Endothelial cell of umbilical vein (primary cell): ENCODE measurements at regions not wholly inside any gene's neighbourhood (a gene's known extent, or its start where the extent isn't known, plus 50 kb on each side); places are given as distances from the start of the nearest gene placed in this dataset.

Experiments
- BruUV-seq: library from RNA; stranded (reverse); fragments of 400-500 nt; replicated peaks from 2 replicates; lab custom pipeline; 2021; lab: Mats Ljungman, UMichigan
- CTCF ChIA-PET: fragments of 300-600, 350-600 bp; sonication (Branson Sonifier 250); formaldehyde crosslinking; loops from one replicate; lab custom pipeline; 2021; ENCODE audit warnings: antibody characterized with exemption, inconsistent platforms; lab: Charles Lee
- POLR2A ChIA-PET: fragments of 300-600, 350-600 bp; sonication (Branson Sonifier 250); formaldehyde crosslinking; loops from one replicate; lab custom pipeline; 2021; ENCODE audit warnings: antibody characterized with exemption, inconsistent platforms; lab: Charles Lee
- DNase-seq: peaks from one replicate; pipeline ENCODE4 v3.0.0-alpha.2; 2011; ENCODE audit warnings: low read depth, low spot score
- FAIRE-seq: peaks from 2 replicates; lab custom pipeline; 2011; peaks lifted over from hg19 to GRCh38; lab: Jason Lieb, UNC
- H2AFZ ChIP-seq: 2 replicates; pipeline ENCODE4 v1.6.0; 2012; ENCODE audit warnings: low read depth, low read length, control low read depth, inconsistent platforms
- H3K27ac ChIP-seq: 2 replicates; pipeline ENCODE4 v1.5.1; 2011; ENCODE audit warnings: low read depth, mild to moderate bottlenecking, control low read depth, low read length, moderate library complexity; ENCODE audit not compliant: insufficient read depth
- H3K27me3 ChIP-seq, 2 experiments: 2 replicates each; pipeline versions ENCODE4 v1.6.0 to v1.6.1; 2011; ENCODE audit warnings: low read length in 2 of 2, mixed read lengths in 1 of 2; ENCODE audit not compliant: control insufficient read depth in 2 of 2, insufficient read depth in 2 of 2
- H3K36me3 ChIP-seq, 2 experiments: 2 replicates in 1 of 2; 3 replicates in 1 of 2; pipeline ENCODE4 v1.5.1; 2011; ENCODE audit warnings: low read length in 2 of 2, mild to moderate bottlenecking in 1 of 2, moderate library complexity in 1 of 2; ENCODE audit not compliant: control insufficient read depth in 2 of 2, insufficient read depth in 2 of 2; ENCODE audit errors: extremely low read depth in 1 of 2
- H3K4me1 ChIP-seq: 3 replicates; pipeline ENCODE4 v1.5.1; 2011; ENCODE audit warnings: mild to moderate bottlenecking, low read length; ENCODE audit not compliant: control insufficient read depth, insufficient read depth; ENCODE audit errors: extremely low read depth
- H3K4me2 ChIP-seq: 2 replicates; pipeline ENCODE4 v1.6.1; 2011; ENCODE audit warnings: low read length, control low read depth, mixed read lengths; ENCODE audit not compliant: insufficient read depth
- H3K4me3 ChIP-seq, 3 experiments: fragments of 200-600 bp in 1 of 3; sonication (generic), shearing (Covaris generic) in 1 of 3; replicated peaks in 1 of 3; 2 replicates each; pipeline ENCODE4 v1.5.1; 2011 to 2016; ENCODE audit warnings: control low read depth in 3 of 3, low read length in 3 of 3, mild to moderate bottlenecking in 2 of 3, inconsistent platforms in 1 of 3, low read depth in 1 of 3, moderate library complexity in 1 of 3; ENCODE audit not compliant: insufficient read depth in 1 of 3
- H3K79me2 ChIP-seq: 2 replicates; pipeline ENCODE4 v1.6.0; 2012; ENCODE audit warnings: low read length, inconsistent platforms; ENCODE audit not compliant: control insufficient read depth, insufficient read depth
- H3K9ac ChIP-seq: replicated peaks from 2 replicates; pipeline ENCODE3; 2011; ENCODE audit warnings: low read length, control low read depth; ENCODE audit not compliant: insufficient read depth; ENCODE audit errors: extremely low read depth
- H3K9me1 ChIP-seq: replicated peaks from 3 replicates; pipeline ENCODE4 v1.6.0; 2011; ENCODE audit warnings: mild to moderate bottlenecking, low read length; ENCODE audit not compliant: control insufficient read depth, insufficient read depth; ENCODE audit errors: extremely low read depth
- H3K9me3 ChIP-seq: replicated peaks from 2 replicates; pipeline ENCODE4 v1.5.1; 2012; ENCODE audit warnings: low read length, inconsistent platforms; ENCODE audit not compliant: control insufficient read depth, insufficient read depth
- H4K20me1 ChIP-seq: replicated peaks from 2 replicates; pipeline ENCODE3; 2011; ENCODE audit warnings: mild to moderate bottlenecking, low read length; ENCODE audit not compliant: control insufficient read depth, insufficient read depth; ENCODE audit errors: extremely low read depth
- EZH2 ChIP-seq: IDR thresholded peaks from 2 replicates; pipeline ENCODE4 v1.6.1; 2012; ENCODE audit warnings: borderline replicate concordance, low read depth, mild to moderate bottlenecking, moderate library complexity, low read length, inconsistent platforms; ENCODE audit not compliant: severe bottlenecking
- FOS ChIP-seq: IDR thresholded peaks from 2 replicates; pipeline ENCODE4 v1.6.1; 2011; ENCODE audit warnings: mild to moderate bottlenecking, low read length, moderate library complexity, borderline replicate concordance; ENCODE audit not compliant: insufficient read depth
- GATA2 ChIP-seq: IDR thresholded peaks from 2 replicates; pipeline ENCODE4 v1.7.0; 2011; ENCODE audit warnings: low read depth, mild to moderate bottlenecking, moderate library complexity, mixed read lengths, low read length; ENCODE audit not compliant: insufficient read length, insufficient read depth
- JUN ChIP-seq: IDR thresholded peaks from 2 replicates; pipeline ENCODE4 v1.6.1; 2011; ENCODE audit warnings: borderline replicate concordance, low read depth; ENCODE audit not compliant: insufficient read length, insufficient read depth
- MYC ChIP-seq: IDR thresholded peaks from one replicate; pipeline ENCODE4 v1.6.1; 2011; ENCODE audit warnings: mild to moderate bottlenecking, low read depth, low read length
- POLR2A ChIP-seq: IDR thresholded peaks from 2 replicates; pipeline ENCODE4 v1.6.1; 2012; ENCODE audit warnings: low read depth, mild to moderate bottlenecking, control low read depth, low read length
- POLR2AphosphoS5 ChIP-seq: IDR thresholded peaks from 2 replicates; pipeline ENCODE4 v1.6.1; 2012; ENCODE audit warnings: low read depth, mild to moderate bottlenecking, control low read depth, low read length, moderate library complexity; ENCODE audit not compliant: insufficient read depth
- dilution Hi-C: fragments of 300-500 bp; cut with MboI; formaldehyde crosslinking; loops from one replicate; pipeline ENCODE4 v1.15.0; 2019; ENCODE audit warnings: low sequenced_read_pairs; ENCODE audit not compliant: extremely low pct_ligation_motif_present
- intact Hi-C: fragments of 100-400 bp; cut with micrococcal nuclease; formaldehyde crosslinking; loops from one replicate; pipeline ENCODE4 v1.10.0; 2022
- TF ChIP-seq, protein P1 (sequence below): IDR thresholded peaks from 2 replicates; pipeline ENCODE4 v1.6.1; 2011; ENCODE audit not compliant: insufficient read depth, insufficient read length
- TF ChIP-seq, protein P2 (sequence below), 2 donors: IDR thresholded peaks; 1 replicate in 1 of 2; 2 replicates in 1 of 2; pipeline ENCODE4 v1.5.1; 2011; ENCODE audit warnings: low read length in 2 of 2, mild to moderate bottlenecking in 2 of 2, moderate library complexity in 2 of 2, control low read depth in 1 of 2, inconsistent platforms in 1 of 2, low read depth in 1 of 2; ENCODE audit not compliant: insufficient read depth in 1 of 2; ENCODE audit errors: extremely low read depth in 1 of 2

DNA sequence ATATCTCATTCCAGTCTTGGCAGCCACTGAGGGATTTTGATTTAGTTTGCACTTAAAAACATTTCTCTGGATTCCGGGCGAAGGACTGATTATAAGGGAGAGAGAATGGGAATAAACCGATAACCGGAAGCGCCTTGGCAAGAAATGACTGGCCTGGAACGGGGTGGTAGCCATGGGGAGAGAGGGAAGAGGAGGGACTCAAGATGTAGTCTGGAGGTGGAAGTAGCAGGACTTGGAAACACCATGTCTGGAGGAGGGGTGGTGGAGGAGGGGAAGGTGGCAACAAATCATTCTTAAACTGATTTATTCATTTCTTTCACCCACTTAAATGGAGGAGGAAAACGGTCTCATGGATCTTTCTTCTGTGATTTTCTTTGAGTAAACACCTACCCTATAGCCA is 238.1 kb downstream of the REEP3 start:
- BruUV-seq = no TSS peak
- Histone ChIP-seq H3K4me1 (no peaks in the 10 kb centered on the region), H3K36me3 (no peaks in the 10 kb centered on the region), H3K9me3 (no peaks in the 10 kb centered on the region), H3K27me3 (peaks cover 0 to 10% of the 10 kb centered on the region in 2 experiments), H3K4me2 (no peak overlapping the region), H4K20me1 (no peaks in the 10 kb centered on the region), H3K4me3 (no peak overlapping the region), H3K79me2 (no peaks in the 10 kb centered on the region), H2AFZ (no peak overlapping the region), H3K27ac (no peak overlapping the region), H3K9me1 (no peaks in the 10 kb centered on the region), H3K9ac (no peak overlapping the region)
- intact Hi-C loops (no loop called here), dilution Hi-C loops (no loop called here)
- TF ChIP-seq EZH2 (no peak), MYC (no peak), POLR2A (no peak), POLR2AphosphoS5 (no peak), JUN (no peak), GATA2 (no peak), FOS (no peak)
- TF ChIP-seq, protein P1, sequence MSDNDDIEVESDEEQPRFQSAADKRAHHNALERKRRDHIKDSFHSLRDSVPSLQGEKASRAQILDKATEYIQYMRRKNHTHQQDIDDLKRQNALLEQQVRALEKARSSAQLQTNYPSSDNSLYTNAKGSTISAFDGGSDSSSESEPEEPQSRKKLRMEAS = no peak
- TF ChIP-seq, protein P2, sequence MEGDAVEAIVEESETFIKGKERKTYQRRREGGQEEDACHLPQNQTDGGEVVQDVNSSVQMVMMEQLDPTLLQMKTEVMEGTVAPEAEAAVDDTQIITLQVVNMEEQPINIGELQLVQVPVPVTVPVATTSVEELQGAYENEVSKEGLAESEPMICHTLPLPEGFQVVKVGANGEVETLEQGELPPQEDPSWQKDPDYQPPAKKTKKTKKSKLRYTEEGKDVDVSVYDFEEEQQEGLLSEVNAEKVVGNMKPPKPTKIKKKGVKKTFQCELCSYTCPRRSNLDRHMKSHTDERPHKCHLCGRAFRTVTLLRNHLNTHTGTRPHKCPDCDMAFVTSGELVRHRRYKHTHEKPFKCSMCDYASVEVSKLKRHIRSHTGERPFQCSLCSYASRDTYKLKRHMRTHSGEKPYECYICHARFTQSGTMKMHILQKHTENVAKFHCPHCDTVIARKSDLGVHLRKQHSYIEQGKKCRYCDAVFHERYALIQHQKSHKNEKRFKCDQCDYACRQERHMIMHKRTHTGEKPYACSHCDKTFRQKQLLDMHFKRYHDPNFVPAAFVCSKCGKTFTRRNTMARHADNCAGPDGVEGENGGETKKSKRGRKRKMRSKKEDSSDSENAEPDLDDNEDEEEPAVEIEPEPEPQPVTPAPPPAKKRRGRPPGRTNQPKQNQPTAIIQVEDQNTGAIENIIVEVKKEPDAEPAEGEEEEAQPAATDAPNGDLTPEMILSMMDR (IDR thresholded peaks at IDR 0.05; ENCODE audit: extremely low read depth in 1 of 2, insufficient read depth in 1 of 2, low read depth in 1 of 2, low read length in 2 of 2) = no peak
- POLR2A ChIA-PET = no interaction called here
- DNase-seq (no peak), FAIRE-seq (no peak)
- CTCF ChIA-PET = no interaction called here
